Subcutaneous abdominal adipose tissue (tissue), 5 donors: ENCODE measurements at regions not wholly inside any gene's neighbourhood (a gene's known extent, or its start where the extent isn't known, plus 50 kb on each side); places are given as distances from the start of the nearest gene placed in this dataset.
"Not testable (repeated sequence)": the region's sequence is repeated elsewhere in the genome, so short reads cannot be mapped to it uniquely, and the experiment has no call there.

Experiments
- H3K27ac ChIP-seq: one replicate; pipeline ENCODE4 v1.7.0; 2013; ENCODE audit warnings: low read depth, mild to moderate bottlenecking, inconsistent platforms, low read length, moderate library complexity
- H3K27me3 ChIP-seq, 5 donors: one replicate each; pipeline ENCODE4 v1.7.0; 2013; ENCODE audit warnings: low read length in 5 of 5, inconsistent platforms in 1 of 5; ENCODE audit not compliant: control insufficient read depth in 5 of 5, insufficient read depth in 4 of 5
- H3K36me3 ChIP-seq, 5 donors: one replicate each; pipeline ENCODE4 v1.7.0; 2013; ENCODE audit warnings: low read length in 5 of 5; ENCODE audit not compliant: control insufficient read depth in 5 of 5, insufficient read depth in 5 of 5
- H3K4me1 ChIP-seq, 5 donors: one replicate each; pipeline ENCODE4 v1.7.0; 2013; ENCODE audit warnings: low read length in 5 of 5, mild to moderate bottlenecking in 3 of 5, moderate library complexity in 1 of 5; ENCODE audit not compliant: control insufficient read depth in 5 of 5, insufficient read depth in 5 of 5
- H3K4me3 ChIP-seq, 5 donors: one replicate each; pipeline ENCODE4 v1.7.0; 2013; ENCODE audit warnings: low read length in 5 of 5, low read depth in 1 of 5
- H3K9ac ChIP-seq, 5 donors: one replicate each; pipeline ENCODE4 v1.7.0; 2013; ENCODE audit warnings: low read length in 5 of 5, mild to moderate bottlenecking in 4 of 5, moderate library complexity in 3 of 5
- H3K9me3 ChIP-seq, 5 donors: one replicate each; pipeline ENCODE4 v1.7.0; 2013; ENCODE audit warnings: low read length in 5 of 5; ENCODE audit not compliant: control insufficient read depth in 5 of 5
- donor health status: healthy.
- donor health status: healthy.
- donor health status: healthy.
- donor health status: healthy.
- donor health status: healthy.

DNA sequence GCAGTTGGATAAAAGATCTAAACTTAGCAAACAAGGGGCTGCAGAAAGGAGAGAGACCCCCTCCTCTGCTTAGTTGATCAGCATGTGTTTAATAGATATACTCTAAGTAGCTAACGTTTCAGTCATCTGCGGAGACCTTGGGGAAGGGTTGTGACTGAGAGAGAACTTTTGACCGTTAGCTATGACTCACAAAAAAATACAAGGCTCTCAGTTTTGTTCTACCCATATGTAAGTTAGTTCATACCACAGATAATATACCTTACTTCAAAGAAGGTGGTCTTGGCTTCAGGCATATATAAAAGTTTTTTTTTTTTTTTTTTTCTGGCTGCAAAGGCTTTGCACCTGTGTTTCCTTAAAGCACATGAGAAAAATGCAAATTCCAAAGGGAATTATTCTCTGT lies 258.9 kb downstream of the GJA1 start:
- Histone ChIP-seq H3K36me3 (no peaks in the 10 kb centered on the region), H3K27me3 (no peaks in the 10 kb centered on the region), H3K9me3 (no peaks in the 10 kb centered on the region), H3K4me3 (no peak overlapping the region), H3K4me1 (peaks cover 2 to 28% (median 14%) of the 10 kb centered on the region in 5 donors), H3K9ac (no peak overlapping the region), H3K27ac (no peak overlapping the region)

- Histone ChIP-seq H3K27ac (no peak overlapping the region), H3K27me3 (no peaks in the 10 kb centered on the region), H3K4me3 (no peak overlapping the region), H3K9me3 (no peaks in the 10 kb centered on the region), H3K9ac (no peak overlapping the region), H3K4me1 (peaks cover 2 to 28% (median 14%) of the 10 kb centered on the region in 5 donors), H3K36me3 (no peaks in the 10 kb centered on the region)
Measured at GRCh38 chr6:121694801-121695251, 259.4 kb downstream of the GJA1 start.

GRCh38 chr6:121695329-121695728 lies 259.9 kb downstream of the GJA1 start:
- Histone ChIP-seq H3K4me1 (peaks cover 2 to 28% (median 14%) of the 10 kb centered on the region in 5 donors), H3K27ac (no peak overlapping the region), H3K4me3 (no peak overlapping the region)

DNA sequence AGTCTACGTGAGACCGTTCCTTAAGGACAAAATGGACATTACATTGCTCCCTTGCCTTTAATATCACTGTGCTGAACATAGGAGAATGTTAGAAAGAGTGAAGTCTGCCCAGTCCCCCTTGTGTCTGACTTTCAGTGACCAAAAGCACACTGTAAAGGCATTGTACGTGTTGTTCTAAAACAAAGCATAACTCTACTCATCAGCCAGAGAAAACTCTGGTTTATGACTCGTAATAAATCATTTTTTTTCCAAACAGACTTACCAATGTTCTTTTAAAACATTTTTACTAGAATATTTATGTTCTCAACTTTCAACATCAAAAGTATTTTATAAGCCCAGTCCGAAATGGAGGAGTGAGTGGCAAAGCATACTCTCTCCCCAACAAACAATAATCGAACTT lies 262.5 kb downstream of the GJA1 start:
- Histone ChIP-seq H3K27ac (no peak overlapping the region), H3K9ac (no peak overlapping the region), H3K36me3 (no peaks in the 10 kb centered on the region), H3K4me3 (no peak overlapping the region), H3K9me3 (peaks cover 0 to 3% (median 0%) of the 10 kb centered on the region in 5 donors), H3K27me3 (no peaks in the 10 kb centered on the region), H3K4me1 (peaks cover 0 to 13% (median 0%) of the 10 kb centered on the region in 5 donors)

More at GRCh38 chr6:121695329-121695728, 259.9 kb downstream of the GJA1 start:
- Histone ChIP-seq H3K36me3 (no peaks in the 10 kb centered on the region), H3K9me3 (no peaks in the 10 kb centered on the region), H3K27me3 (no peaks in the 10 kb centered on the region), H3K9ac (no peak overlapping the region)

- Histone ChIP-seq H3K27me3 (no peaks in the 10 kb centered on the region), H3K4me1 (peaks cover 0 to 13% (median 0%) of the 10 kb centered on the region in 5 donors), H3K9ac (no peak overlapping the region), H3K4me3 (no peak overlapping the region), H3K27ac (no peak overlapping the region), H3K9me3 (peaks cover 0 to 6% (median 0%) of the 10 kb centered on the region in 5 donors), H3K36me3 (no peaks in the 10 kb centered on the region)
Measured at GRCh38 chr6:121698617-121699016, 263.2 kb downstream of the GJA1 start.

DNA sequence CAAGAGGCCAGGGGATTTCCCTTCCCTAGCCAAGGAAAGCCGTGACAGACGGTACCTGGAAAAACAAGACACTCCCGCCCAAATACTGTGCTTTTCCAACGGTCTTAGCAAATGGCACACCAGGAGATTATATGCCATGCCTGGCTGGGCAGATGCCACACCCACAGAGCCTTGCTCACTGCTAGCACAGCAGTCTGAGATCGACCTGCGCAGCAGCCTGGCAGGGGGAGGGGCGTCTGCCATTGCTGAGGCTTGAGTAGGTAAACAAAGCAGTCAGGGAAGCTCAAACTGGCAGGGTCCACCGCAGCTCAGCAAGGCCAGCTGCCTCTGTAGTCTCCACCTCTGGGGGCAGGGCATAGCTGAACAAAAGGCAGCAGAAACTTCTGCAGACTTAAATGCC lies 267.7 kb downstream of the GJA1 start:
- H3K36me3 ChIP-seq, H3K9me3 ChIP-seq, H3K4me3 ChIP-seq, H3K27me3 ChIP-seq, H3K4me1 ChIP-seq, H3K27ac ChIP-seq, H3K9ac ChIP-seq: not testable (repeated sequence)

DNA sequence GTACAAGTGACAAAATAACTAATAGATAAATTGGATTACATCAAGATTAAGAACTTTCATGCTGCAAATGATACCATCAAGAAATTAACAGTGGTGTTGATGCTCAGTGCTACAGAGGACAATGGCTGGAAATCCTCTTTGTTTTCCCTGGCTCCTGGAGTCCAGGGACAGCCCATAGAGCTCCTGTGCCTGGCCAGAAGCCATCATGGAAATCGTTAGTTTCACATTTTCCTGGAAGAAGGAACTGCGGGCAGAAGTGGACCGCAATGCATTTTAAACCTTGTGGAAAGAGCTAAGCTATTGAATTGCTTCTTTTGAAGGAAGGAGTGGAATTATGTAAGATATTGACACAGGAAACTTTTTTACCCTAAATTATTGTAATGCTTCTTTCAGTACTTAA lies 276.0 kb downstream of the GJA1 start:
- H3K36me3 ChIP-seq: no peaks in the 10 kb centered on the region
- H3K4me3 ChIP-seq: no peak overlapping the region
- H3K27ac ChIP-seq: no peak overlapping the region
- H3K27me3 ChIP-seq: no peaks in the 10 kb centered on the region
- no peak overlapping the region for H3K9ac ChIP-seq
- H3K9me3 ChIP-seq: no peaks in the 10 kb centered on the region
- peaks cover 0 to 4% (median 0%) of the 10 kb centered on the region in 5 donors for H3K4me1 ChIP-seq

DNA sequence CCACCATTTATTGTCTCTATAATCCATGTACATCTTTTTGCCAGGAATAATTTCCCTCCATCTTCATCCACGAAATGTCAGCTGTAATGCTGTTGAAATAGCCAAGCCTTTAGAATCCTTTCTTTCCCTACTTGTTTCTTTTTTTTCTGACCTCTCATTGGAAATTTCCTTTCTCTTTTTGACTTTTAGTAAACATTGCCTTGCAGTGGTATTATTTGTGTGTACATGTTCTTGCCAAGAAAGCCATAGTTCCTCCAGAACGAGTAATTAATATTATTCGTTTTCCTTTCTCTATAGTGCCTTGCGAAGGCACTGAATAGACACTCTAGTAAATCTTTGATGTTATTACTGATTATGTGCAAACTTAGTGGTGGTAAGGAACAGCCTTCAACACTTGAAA lies 282.2 kb downstream of the GJA1 start:
- H3K9ac ChIP-seq: no peak overlapping the region
- H3K36me3 ChIP-seq: no peaks in the 10 kb centered on the region
- H3K4me1 ChIP-seq: no peaks in the 10 kb centered on the region
- H3K27me3 ChIP-seq: no peaks in the 10 kb centered on the region
- no peak overlapping the region for H3K27ac ChIP-seq
- H3K9me3 ChIP-seq: peaks cover 0 to 6% (median 4%) of the 10 kb centered on the region in 5 donors
- no peak overlapping the region for H3K4me3 ChIP-seq

DNA sequence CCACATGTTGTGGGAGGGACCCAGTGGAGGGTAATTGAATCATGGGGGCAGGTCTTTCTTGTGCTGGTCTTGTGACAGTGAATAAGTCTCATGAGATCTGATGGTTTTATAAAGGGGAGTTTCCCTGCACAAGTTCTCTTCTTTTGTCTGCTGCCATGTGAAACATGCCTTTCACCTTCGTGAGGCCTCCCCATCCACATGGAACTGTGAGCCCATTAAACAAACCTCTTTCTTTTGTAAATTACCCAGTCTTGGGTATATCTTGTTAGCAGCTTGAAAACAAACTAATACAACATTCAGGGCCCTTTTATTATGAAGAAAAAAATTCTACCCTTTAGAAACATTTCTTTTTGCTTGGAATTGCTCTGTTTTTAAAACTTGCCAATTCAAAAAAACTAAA lies 285.4 kb downstream of the GJA1 start:
- H3K4me3 ChIP-seq, H3K4me1 ChIP-seq, H3K9ac ChIP-seq, H3K36me3 ChIP-seq, H3K27ac ChIP-seq, H3K9me3 ChIP-seq, H3K27me3 ChIP-seq: not testable (repeated sequence)

GRCh38 chr6:121723623-121724022 lies 288.2 kb downstream of the GJA1 start:
- no peak overlapping the region for H3K4me3 ChIP-seq
- H3K36me3 ChIP-seq: no peaks in the 10 kb centered on the region
- no peaks in the 10 kb centered on the region for H3K27me3 ChIP-seq
- H3K27ac ChIP-seq: no peak overlapping the region
- peaks cover 0 to 6% (median 4%) of the 10 kb centered on the region in 5 donors for H3K9me3 ChIP-seq
- H3K9ac ChIP-seq: no peak overlapping the region
- peaks cover 0 to 9% (median 0%) of the 10 kb centered on the region in 5 donors for H3K4me1 ChIP-seq

DNA sequence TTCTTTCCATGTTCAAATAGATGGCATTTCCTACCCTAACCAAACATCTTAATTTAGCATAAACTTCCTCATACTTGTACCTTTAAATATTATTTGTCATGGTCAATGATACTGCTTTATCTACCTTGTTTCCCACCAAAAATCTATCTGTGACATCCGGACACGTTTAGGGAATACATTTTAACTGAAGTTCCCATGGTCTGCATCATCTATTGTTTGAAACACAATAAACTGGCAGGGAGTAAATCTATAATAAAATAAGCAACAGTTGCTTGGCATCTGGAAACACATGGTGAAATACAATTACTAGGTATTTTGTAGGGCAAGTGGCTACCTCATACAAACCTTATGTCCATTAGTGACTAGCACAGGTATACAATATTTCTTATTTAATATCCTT lies 289.1 kb downstream of the GJA1 start:
- Histone ChIP-seq H3K27me3 (no peaks in the 10 kb centered on the region), H3K4me1 (peaks cover 0 to 9% (median 0%) of the 10 kb centered on the region in 5 donors), H3K4me3 (no peak overlapping the region), H3K27ac (peak overlapping the region; percentile 22), H3K36me3 (no peaks in the 10 kb centered on the region), H3K9me3 (peaks cover 0 to 6% (median 4%) of the 10 kb centered on the region in 5 donors), H3K9ac (no peak overlapping the region)
